Activated CD4-positive, alpha-beta T cell treated with anti-CD3 and anti-CD28 coated beads, Interleukin-2, Interleukin-6, amounts not matched to agents 100 ng/mL and 50 ng/mL, durations not matched to agents 16 hours and 8 hours (primary cell): ENCODE measurements at regions not wholly inside any gene's neighbourhood (a gene's known extent, or its start where the extent isn't known, plus 50 kb on each side); places are given as distances from the start of the nearest gene placed in this dataset.
A peak's percentile ranks its signal among the peaks of the same experiment; 100 is the strongest.

Experiments used
- DNase-seq: peaks from one replicate; pipeline ENCODE4 v3.0.0-alpha.2; 2020

GRCh38 chr2:234550511-234551107 is 53.7 kb upstream of the ARL4C start:
- DNase-seq: peak; percentile 67

GRCh38 chr2:234550056-234550455 is 53.2 kb upstream of the ARL4C start:
- no peak for DNase-seq

- DNase-seq: no peak
Measured at GRCh38 chr2:234548695-234549420, 52.0 kb upstream of the ARL4C start.

- DNase-seq: no peak
Measured at GRCh38 chr2:234546770-234547169, 49.9 kb upstream of the ARL4C start.
